ENCODE measurements at regions not wholly inside any gene's neighbourhood (a gene's known extent, or its start where the extent isn't known, plus 50 kb on each side); places are given as distances from the start of the nearest gene placed in this dataset.
A peak's percentile ranks its signal among the peaks of the same experiment; 100 is the strongest.

DNA sequence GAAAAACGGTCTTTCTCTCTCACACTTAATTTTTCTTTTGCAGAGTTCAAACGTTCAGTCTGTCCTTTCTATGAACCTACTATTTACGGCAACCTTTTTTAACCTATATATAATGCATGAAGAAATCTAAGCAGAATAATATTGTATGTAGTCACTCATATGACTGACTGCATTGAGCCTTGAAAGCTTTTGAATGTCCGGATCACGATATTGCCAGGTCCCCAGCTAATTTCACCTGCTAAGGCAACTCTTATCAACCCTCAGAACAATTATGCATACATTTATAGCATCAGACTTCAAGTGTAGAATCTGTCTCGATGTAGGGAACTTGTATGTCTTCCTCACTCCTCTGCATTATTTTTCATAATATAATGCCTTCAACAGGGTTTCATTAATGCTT is 1083.8 kb upstream of the KLHL29 start:
- Histone ChIP-seq H3K36me3 (ENCODE audit: control insufficient read depth in 1 of 2, insufficient read depth in 2 of 2, low read length in 1 of 2) (no peaks in the 10 kb centered on the region), H3K27me3 (ENCODE audit: control insufficient read depth in 1 of 2, insufficient read depth in 2 of 2, low read length in 1 of 2) (no peaks in the 10 kb centered on the region), H3K27ac (ENCODE audit: low read depth in 1 of 2, low read length in 2 of 2) (no peak overlapping the region), H3K9me3 (ENCODE audit: control insufficient read depth, low read length) (no peaks in the 10 kb centered on the region), H3K4me1 (ENCODE audit: control insufficient read depth in 1 of 2, insufficient read depth in 2 of 2, low read length in 2 of 2) (no peaks in the 10 kb centered on the region), H3K4me3 (ENCODE audit: low read length in 2 of 2) (no peak overlapping the region)
- intact Hi-C loops (cut with DNase I): no loop called here
- no peak for ATAC-seq (ENCODE audit: low FRiP score)
- no peak for DNase-seq
- WGBS, 2 donors: 29 to 39% methylated on average over 6 of the region's 6 CpGs

DNA sequence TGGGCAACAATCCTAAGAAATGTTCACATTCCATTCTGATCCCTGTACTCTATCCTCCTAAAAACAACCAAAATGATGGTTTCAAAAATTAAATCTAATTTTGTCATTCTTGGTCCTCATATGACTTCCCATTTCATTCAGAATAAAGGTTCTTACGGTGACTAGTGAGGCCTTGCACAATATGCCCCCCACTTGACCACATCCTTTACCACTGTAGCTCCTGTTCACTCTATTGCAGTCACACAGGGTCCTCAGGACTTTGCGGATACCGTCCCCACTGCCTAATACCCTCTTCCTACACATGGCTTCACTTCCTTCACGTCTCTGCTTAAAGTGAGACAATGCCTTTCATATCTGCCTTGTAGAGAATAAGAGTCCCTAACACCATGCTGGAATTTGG is 1058.7 kb upstream of the KLHL29 start:
- H3K9me3 ChIP-seq (ENCODE audit: control insufficient read depth, low read length): peaks cover 3% of the 10 kb centered on the region
- H3K27me3 ChIP-seq (ENCODE audit: control insufficient read depth in 1 of 2, insufficient read depth in 2 of 2, low read length in 1 of 2): no peaks in the 10 kb centered on the region
- no peaks in the 10 kb centered on the region for H3K4me1 ChIP-seq (ENCODE audit: control insufficient read depth in 1 of 2, insufficient read depth in 2 of 2, low read length in 2 of 2)
- ATAC-seq (ENCODE audit: low FRiP score): no peak
- H3K27ac ChIP-seq (ENCODE audit: low read depth in 1 of 2, low read length in 2 of 2): no peak overlapping the region
- 75 to 86% methylated on average over 4 of the region's 4 CpGs for WGBS, 2 donors
- no peak overlapping the region for H3K4me3 ChIP-seq (ENCODE audit: low read length in 2 of 2)
- no peaks in the 10 kb centered on the region for H3K36me3 ChIP-seq (ENCODE audit: control insufficient read depth in 1 of 2, insufficient read depth in 2 of 2, low read length in 1 of 2)
- DNase-seq: no peak
- intact Hi-C loops (cut with DNase I): no loop called here

DNA sequence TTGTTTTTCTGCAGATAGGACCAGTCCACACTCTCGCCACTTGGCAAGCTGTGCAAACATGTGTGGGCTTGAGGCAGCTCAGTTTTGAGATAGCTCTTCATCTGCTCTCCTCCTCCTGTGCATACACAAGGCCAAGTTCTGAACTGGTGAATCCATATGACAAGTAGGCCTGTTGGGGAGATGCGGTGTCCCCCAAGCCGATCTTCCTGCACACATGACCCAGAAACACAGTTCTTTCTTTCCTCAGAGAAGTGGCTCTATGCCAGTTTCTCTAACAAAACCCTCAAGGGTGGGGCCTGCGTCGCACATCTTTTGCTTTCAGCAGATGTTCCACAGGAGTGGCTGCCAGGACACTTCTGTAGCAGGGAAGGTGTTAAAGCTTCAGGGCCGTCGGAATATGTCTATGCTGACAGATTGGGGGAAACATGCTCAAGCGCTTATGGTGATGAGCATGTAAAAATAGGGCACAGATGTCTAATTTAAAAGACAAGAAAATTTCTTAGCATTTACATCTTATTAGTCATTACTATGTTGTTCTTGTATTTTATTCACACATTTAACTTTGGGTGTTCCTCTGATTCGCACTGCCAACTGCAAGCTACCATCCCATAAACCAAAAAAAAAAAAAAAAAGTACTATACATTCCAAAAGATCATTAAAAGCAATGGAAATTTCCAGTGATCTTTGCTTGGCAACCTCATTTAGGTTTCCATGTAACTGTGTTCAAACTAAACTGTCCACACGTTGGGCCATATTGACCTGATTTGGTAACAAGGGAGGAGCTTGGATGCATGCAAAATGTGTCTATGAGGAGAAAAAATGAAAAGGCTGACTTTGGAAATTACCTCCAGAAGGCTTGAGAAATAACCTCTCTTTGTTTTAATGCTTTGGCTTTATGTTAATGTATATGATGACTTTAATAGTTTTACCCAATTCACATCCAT is 1055.5 kb upstream of the KLHL29 start:
- no peak for DNase-seq
- ATAC-seq (ENCODE audit: low FRiP score): no peak
- no peaks in the 10 kb centered on the region for H3K36me3 ChIP-seq (ENCODE audit: control insufficient read depth in 1 of 2, insufficient read depth in 2 of 2, low read length in 1 of 2)
- WGBS, 2 donors: 69 to 79% methylated on average over 10 of the region's 10 CpGs
- no peak overlapping the region for H3K4me3 ChIP-seq (ENCODE audit: low read length in 2 of 2)
- H3K27ac ChIP-seq (ENCODE audit: low read depth in 1 of 2, low read length in 2 of 2): no peak overlapping the region
- intact Hi-C loops (cut with DNase I): no loop called here
- no peaks in the 10 kb centered on the region for H3K4me1 ChIP-seq (ENCODE audit: control insufficient read depth in 1 of 2, insufficient read depth in 2 of 2, low read length in 2 of 2)
- no peaks in the 10 kb centered on the region for H3K27me3 ChIP-seq (ENCODE audit: control insufficient read depth in 1 of 2, insufficient read depth in 2 of 2, low read length in 1 of 2)
- peaks cover 3% of the 10 kb centered on the region for H3K9me3 ChIP-seq (ENCODE audit: control insufficient read depth, low read length)

DNA sequence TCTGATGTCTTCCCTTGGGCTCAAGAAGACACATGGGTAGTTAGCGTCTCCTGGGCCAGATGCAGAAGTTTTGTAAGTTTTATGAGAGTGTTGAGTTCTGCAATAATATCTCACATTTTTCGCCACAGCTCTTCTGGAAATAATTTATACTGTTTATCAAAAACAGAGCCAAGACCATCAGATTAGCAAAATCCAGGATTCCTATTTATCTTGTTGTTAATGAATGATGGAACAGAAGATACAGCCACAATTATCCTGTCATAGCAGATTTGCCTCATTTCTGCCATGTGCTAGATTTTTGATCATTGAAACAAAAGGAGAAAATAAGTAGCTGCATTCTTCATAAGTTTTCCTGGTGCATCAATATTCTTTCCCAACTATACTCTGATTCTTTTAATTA is 1048.6 kb upstream of the KLHL29 start:
- no peak overlapping the region for H3K27ac ChIP-seq (ENCODE audit: low read depth in 1 of 2, low read length in 2 of 2)
- H3K9me3 ChIP-seq (ENCODE audit: control insufficient read depth, low read length): no peaks in the 10 kb centered on the region
- no peaks in the 10 kb centered on the region for H3K27me3 ChIP-seq (ENCODE audit: control insufficient read depth in 1 of 2, insufficient read depth in 2 of 2, low read length in 1 of 2)
- 42 to 59% methylated on average over 2 of the region's 2 CpGs for WGBS, 2 donors
- ATAC-seq (ENCODE audit: low FRiP score) (no peak), DNase-seq (no peak)
- intact Hi-C loops (cut with DNase I): no loop called here
- no peaks in the 10 kb centered on the region for H3K36me3 ChIP-seq (ENCODE audit: control insufficient read depth in 1 of 2, insufficient read depth in 2 of 2, low read length in 1 of 2)
- H3K4me3 ChIP-seq (ENCODE audit: low read length in 2 of 2): no peak overlapping the region
- H3K4me1 ChIP-seq (ENCODE audit: control insufficient read depth in 1 of 2, insufficient read depth in 2 of 2, low read length in 2 of 2): no peaks in the 10 kb centered on the region

DNA sequence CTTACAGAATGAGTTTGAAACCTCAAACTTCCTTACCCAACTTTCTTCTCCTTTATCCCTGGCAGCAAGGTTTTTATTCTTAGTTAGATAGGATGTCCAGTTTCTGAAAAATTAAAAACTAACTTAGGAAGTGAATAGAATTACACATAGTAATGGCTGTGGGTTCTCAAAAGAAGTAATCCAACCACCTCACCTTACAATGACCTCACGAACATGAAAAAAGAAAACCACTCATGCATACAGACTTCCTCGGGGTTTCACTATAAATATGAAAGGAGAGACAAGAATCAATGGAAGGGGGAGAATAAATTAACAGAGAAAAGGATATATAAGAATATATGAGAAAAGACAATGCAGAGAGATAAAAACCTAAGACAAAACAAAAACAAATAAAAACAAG is 1044.3 kb upstream of the KLHL29 start:
- H3K4me1 ChIP-seq (ENCODE audit: control insufficient read depth in 1 of 2, insufficient read depth in 2 of 2, low read length in 2 of 2): no peaks in the 10 kb centered on the region
- H3K9me3 ChIP-seq (ENCODE audit: control insufficient read depth, low read length): no peaks in the 10 kb centered on the region
- DNase-seq (no peak), ATAC-seq (ENCODE audit: low FRiP score) (no peak)
- intact Hi-C loops (cut with DNase I): no loop called here
- H3K27ac ChIP-seq (ENCODE audit: low read depth in 1 of 2, low read length in 2 of 2): no peak overlapping the region
- H3K4me3 ChIP-seq (ENCODE audit: low read length in 2 of 2): no peak overlapping the region
- H3K36me3 ChIP-seq (ENCODE audit: control insufficient read depth in 1 of 2, insufficient read depth in 2 of 2, low read length in 1 of 2): no peaks in the 10 kb centered on the region
- H3K27me3 ChIP-seq (ENCODE audit: control insufficient read depth in 1 of 2, insufficient read depth in 2 of 2, low read length in 1 of 2): no peaks in the 10 kb centered on the region
- 64 to 77% methylated on average over 2 of the region's 2 CpGs for WGBS, 2 donors

DNA sequence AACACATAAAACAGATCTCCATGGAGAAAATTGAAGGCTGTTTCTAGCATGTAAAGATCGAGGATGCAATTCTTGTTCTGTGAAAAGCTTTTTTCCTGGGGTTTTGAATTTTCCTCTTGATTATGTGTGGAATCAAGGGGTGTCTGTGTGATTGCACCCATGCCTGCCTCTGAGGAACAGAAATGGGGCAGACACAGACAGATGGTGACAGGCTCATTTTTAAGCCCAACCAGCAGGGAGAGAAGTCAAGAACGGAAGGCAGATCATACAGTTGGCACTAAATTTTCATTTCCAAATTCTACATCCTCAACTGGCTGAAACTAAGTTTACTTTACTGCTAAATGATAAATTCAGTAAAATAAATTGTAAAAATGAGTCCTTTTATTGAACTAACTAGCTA is 1037.7 kb upstream of the KLHL29 start:
- Histone ChIP-seq H3K9me3 (ENCODE audit: control insufficient read depth, low read length) (no peaks in the 10 kb centered on the region), H3K4me3 (ENCODE audit: low read length in 2 of 2) (no peak overlapping the region), H3K36me3 (ENCODE audit: control insufficient read depth in 1 of 2, insufficient read depth in 2 of 2, low read length in 1 of 2) (no peaks in the 10 kb centered on the region), H3K27ac (ENCODE audit: low read depth in 1 of 2, low read length in 2 of 2) (no peak overlapping the region), H3K27me3 (ENCODE audit: control insufficient read depth in 1 of 2, insufficient read depth in 2 of 2, low read length in 1 of 2) (no peaks in the 10 kb centered on the region), H3K4me1 (ENCODE audit: control insufficient read depth in 1 of 2, insufficient read depth in 2 of 2, low read length in 2 of 2) (no peaks in the 10 kb centered on the region)
- intact Hi-C loops (cut with DNase I): no loop called here
- DNase-seq (no peak), ATAC-seq (ENCODE audit: low FRiP score) (no peak)
- WGBS, 2 donors: 48 to 49% methylated on average over 2 of the region's 2 CpGs

DNA sequence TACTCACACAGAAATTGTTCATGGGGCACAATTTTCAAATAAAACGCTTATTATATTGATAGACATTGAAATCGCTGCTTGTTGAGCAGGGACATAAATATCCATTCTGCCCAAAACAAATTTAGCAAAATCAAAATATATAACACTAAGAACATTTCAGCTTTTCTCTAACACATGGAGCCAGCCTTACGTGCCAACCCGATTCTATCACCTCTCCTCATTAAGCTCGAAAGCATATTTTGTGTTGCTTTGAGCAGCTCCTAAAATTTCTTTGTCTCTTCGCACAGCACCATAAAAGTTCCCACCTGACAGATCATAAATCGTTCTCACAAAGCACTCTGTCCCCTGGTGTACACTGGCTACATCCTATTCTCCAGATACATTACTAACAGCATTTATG is 1034.4 kb upstream of the KLHL29 start:
- ATAC-seq (ENCODE audit: low FRiP score): no peak
- intact Hi-C loops (cut with DNase I): no loop called here
- no peaks in the 10 kb centered on the region for H3K4me1 ChIP-seq (ENCODE audit: control insufficient read depth in 1 of 2, insufficient read depth in 2 of 2, low read length in 2 of 2)
- DNase-seq: no peak
- H3K36me3 ChIP-seq (ENCODE audit: control insufficient read depth in 1 of 2, insufficient read depth in 2 of 2, low read length in 1 of 2): no peaks in the 10 kb centered on the region
- no peak overlapping the region for H3K27ac ChIP-seq (ENCODE audit: low read depth in 1 of 2, low read length in 2 of 2)
- no peaks in the 10 kb centered on the region for H3K9me3 ChIP-seq (ENCODE audit: control insufficient read depth, low read length)
- H3K27me3 ChIP-seq (ENCODE audit: control insufficient read depth in 1 of 2, insufficient read depth in 2 of 2, low read length in 1 of 2): no peaks in the 10 kb centered on the region
- 76 to 85% methylated on average over 7 of the region's 7 CpGs for WGBS, 2 donors
- no peak overlapping the region for H3K4me3 ChIP-seq (ENCODE audit: low read length in 2 of 2)

DNA sequence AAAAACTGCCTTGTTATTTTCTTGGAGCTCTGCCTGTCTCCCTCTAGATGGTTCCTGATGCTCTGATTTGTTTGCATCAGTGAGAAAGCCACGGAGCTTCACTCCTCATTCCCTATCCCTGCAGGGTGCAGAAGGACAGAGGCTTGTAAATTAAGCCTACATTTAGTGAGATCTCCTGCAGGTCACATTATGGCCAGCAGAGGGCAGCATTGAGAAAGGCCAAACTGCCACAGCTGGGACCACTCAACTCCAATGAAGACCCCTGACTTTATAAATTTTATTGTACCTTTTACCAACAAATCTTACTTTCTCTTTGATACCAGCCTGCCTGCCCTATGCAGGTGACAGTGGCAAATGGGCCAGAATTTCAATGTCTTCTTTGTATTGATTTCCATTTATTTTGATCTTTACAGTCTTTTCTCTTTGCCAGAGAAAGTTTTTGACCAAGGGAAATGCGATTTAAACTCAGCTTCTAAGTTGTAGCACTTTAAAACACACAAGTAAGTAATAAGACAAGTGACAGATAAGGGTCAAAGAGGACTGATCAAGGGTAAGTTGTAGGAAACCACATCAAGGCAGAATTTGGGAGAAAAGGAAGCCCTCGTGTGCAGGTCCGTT is 1029.1 kb upstream of the KLHL29 start:
- Histone ChIP-seq H3K36me3 (ENCODE audit: control insufficient read depth in 1 of 2, insufficient read depth in 2 of 2, low read length in 1 of 2) (no peaks in the 10 kb centered on the region), H3K9me3 (ENCODE audit: control insufficient read depth, low read length) (no peaks in the 10 kb centered on the region), H3K4me3 (ENCODE audit: low read length in 2 of 2) (no peak overlapping the region), H3K27me3 (ENCODE audit: control insufficient read depth in 1 of 2, insufficient read depth in 2 of 2, low read length in 1 of 2) (no peaks in the 10 kb centered on the region), H3K4me1 (ENCODE audit: control insufficient read depth in 1 of 2, insufficient read depth in 2 of 2, low read length in 2 of 2) (no peaks in the 10 kb centered on the region), H3K27ac (ENCODE audit: low read depth in 1 of 2, low read length in 2 of 2) (no peak overlapping the region)
- intact Hi-C loops (cut with DNase I): no loop called here
- WGBS, 2 donors: 61 to 66% methylated on average over 4 of the region's 4 CpGs
- DNase-seq: peak; percentile 52 to 84
- peak; percentile 87 for ATAC-seq (ENCODE audit: low FRiP score)

Measured in aorta (tissue), 5 donors.